ENCODE measurements at regions not wholly inside any gene's neighbourhood (a gene's known extent, or its start where the extent isn't known, plus 50 kb on each side); places are given as distances from the start of the nearest gene placed in this dataset.

DNA sequence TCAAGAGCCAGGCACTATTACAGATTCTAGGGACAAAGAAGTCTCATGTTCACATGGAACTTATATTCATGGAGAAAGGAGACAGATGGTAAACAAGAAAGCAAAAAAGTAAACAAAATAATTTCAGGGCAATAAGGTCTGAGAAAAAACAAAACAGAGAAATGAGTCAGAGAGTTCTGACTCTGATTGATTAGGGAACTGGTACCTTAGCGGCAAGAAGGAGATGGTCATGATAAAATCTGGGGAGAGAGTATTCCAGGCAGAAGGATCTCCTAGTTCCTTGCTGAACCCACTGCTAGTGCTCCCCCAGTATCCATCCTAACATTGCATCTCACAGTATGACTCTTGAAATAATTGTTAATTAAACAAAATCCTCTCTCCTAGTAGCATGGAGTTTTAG is 161.8 kb upstream of the KLF7 start:
- Histone ChIP-seq H3K9me3 (no peaks in the 10 kb centered on the region), H3K36me3 (no peaks in the 10 kb centered on the region), H3K27ac (replicated peaks in 1 of 4) (no peak overlapping the region), H3K4me3 (no peak overlapping the region), H3K4me1 (peaks cover 0 to 9% (median 0%) of the 10 kb centered on the region in 4 donors), H3K27me3 (no peaks in the 10 kb centered on the region)
- TF ChIP-seq POLR2AphosphoS5 (IDR thresholded peaks at IDR 0.05): no peak
- no peak for TF ChIP-seq POLR2A (IDR thresholded peaks at IDR 0.05; ENCODE audit: low read depth)
- TF ChIP-seq EP300 (IDR thresholded peaks at IDR 0.05): no peak
- TF ChIP-seq, protein P1, sequence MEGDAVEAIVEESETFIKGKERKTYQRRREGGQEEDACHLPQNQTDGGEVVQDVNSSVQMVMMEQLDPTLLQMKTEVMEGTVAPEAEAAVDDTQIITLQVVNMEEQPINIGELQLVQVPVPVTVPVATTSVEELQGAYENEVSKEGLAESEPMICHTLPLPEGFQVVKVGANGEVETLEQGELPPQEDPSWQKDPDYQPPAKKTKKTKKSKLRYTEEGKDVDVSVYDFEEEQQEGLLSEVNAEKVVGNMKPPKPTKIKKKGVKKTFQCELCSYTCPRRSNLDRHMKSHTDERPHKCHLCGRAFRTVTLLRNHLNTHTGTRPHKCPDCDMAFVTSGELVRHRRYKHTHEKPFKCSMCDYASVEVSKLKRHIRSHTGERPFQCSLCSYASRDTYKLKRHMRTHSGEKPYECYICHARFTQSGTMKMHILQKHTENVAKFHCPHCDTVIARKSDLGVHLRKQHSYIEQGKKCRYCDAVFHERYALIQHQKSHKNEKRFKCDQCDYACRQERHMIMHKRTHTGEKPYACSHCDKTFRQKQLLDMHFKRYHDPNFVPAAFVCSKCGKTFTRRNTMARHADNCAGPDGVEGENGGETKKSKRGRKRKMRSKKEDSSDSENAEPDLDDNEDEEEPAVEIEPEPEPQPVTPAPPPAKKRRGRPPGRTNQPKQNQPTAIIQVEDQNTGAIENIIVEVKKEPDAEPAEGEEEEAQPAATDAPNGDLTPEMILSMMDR (IDR thresholded peaks at IDR 0.05): no peak
- no peak for DNase-seq (ENCODE audit: extremely low spot score)
- intact Hi-C loops (cut with DNase I): no loop called here
- 93% methylated on average over 1 of the region's 1 CpG for WGBS

DNA sequence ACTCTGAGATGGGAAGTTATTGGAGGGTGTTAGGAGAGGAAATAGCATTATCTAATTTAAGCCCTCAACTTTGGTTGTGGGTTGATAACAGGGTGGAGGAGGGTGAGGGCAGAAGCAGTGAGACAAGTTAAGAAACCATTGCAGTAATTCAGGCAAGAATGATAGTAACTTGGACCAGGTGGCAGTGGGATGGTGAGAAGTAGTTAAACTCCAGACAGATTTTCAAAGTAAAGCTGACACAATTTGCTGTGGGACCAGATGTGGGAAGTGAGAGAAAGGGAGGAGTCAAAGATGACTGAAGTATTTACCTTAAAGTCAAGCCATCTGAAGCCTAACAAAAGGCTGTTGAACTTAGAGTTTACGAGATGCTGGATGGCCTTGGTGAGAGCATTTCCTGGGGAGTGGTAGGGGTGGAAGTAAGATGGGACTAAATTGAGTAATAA is 163.2 kb upstream of the KLF7 start:
- TF ChIP-seq POLR2A (IDR thresholded peaks at IDR 0.05; ENCODE audit: low read depth) (no peak), EP300 (IDR thresholded peaks at IDR 0.05) (no peak), POLR2AphosphoS5 (IDR thresholded peaks at IDR 0.05) (no peak)
- TF ChIP-seq, protein P1 (IDR thresholded peaks at IDR 0.05): no peak
- 77% methylated on average over 1 of the region's 1 CpG for WGBS
- intact Hi-C loops (cut with DNase I): no loop called here

DNA sequence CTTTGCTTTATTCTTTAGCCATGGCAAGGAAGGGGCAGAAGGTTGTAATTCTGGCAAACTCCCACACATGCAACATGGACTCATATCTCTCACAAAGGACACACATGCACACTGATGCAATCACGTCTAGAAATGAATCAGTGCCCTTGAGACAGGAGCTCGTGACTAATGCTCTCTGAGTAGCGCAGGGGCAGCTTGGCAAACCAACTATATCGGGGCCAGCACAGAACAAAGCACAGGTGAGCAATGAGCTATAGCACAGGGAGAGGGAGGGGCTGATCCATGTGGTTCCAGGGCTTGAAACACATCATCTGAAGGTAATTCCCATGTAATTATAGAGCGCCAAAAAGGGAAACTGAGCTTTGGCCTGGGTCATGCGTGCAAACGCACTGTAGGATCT is 165.2 kb upstream of the KLF7 start:
- no peaks in the 10 kb centered on the region for H3K9me3 ChIP-seq
- no peak overlapping the region for H3K4me3 ChIP-seq
- H3K36me3 ChIP-seq: no peaks in the 10 kb centered on the region
- H3K27me3 ChIP-seq: no peaks in the 10 kb centered on the region
- H3K4me1 ChIP-seq: peaks cover 14 to 26% (median 19%) of the 10 kb centered on the region in 4 donors
- DNase-seq (ENCODE audit: extremely low spot score): no peak
- peak; percentile 32 to 34 for TF ChIP-seq POLR2AphosphoS5 (IDR thresholded peaks at IDR 0.05)
- no peak for TF ChIP-seq POLR2A (IDR thresholded peaks at IDR 0.05; ENCODE audit: low read depth)
- TF ChIP-seq, protein P1 (IDR thresholded peaks at IDR 0.05): no peak
- TF ChIP-seq EP300 (IDR thresholded peaks at IDR 0.05): no peak
- no peak overlapping the region for H3K27ac ChIP-seq (replicated peaks in 1 of 4)
- intact Hi-C loops (cut with DNase I): loop anchor here (5.0 to 10.0 kb wide), 3 partner anchors 66 to 144 kb away; no protein-coding TSS in a partner anchor
- WGBS: 71% methylated on average over 7 of the region's 7 CpGs

More for the DNA sequence above, 163.2 kb upstream of the KLF7 start:
- Histone ChIP-seq H3K27me3 (no peaks in the 10 kb centered on the region), H3K9me3 (no peaks in the 10 kb centered on the region), H3K27ac (replicated peaks in 1 of 4) (no peak overlapping the region), H3K4me1 (peaks cover under 1 to 11% (median 2%) of the 10 kb centered on the region in 4 donors), H3K36me3 (no peaks in the 10 kb centered on the region), H3K4me3 (no peak overlapping the region)
- no peak for DNase-seq (ENCODE audit: extremely low spot score)

DNA sequence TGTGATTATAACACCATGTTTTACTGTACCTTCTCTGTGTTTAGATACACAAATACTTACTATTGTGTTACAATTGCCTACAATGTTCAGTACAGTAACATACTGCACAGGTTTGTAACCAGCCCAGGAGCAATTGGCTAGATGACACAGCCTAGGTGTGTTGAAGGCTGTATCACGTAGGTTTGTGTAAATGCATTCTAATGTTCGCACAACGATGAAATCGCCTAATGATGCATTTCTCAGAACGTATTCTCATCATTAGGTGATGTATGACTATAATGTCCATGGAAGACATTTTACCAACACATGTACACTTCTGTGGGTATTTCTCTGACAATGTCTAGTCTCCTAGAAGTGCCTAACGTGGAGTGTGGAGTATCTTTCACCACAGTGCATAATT is 165.9 kb upstream of the KLF7 start:
- TF ChIP-seq, protein P1 (IDR thresholded peaks at IDR 0.05): no peak
- no peak for TF ChIP-seq POLR2AphosphoS5 (IDR thresholded peaks at IDR 0.05)
- no peak for TF ChIP-seq POLR2A (IDR thresholded peaks at IDR 0.05; ENCODE audit: low read depth)
- no peak for TF ChIP-seq EP300 (IDR thresholded peaks at IDR 0.05)
- intact Hi-C loops (cut with DNase I): loop anchor here (5.0 to 10.0 kb wide), 3 partner anchors 67 to 143 kb away; no protein-coding TSS in a partner anchor
- WGBS: 96% methylated on average over 6 of the region's 6 CpGs

More for the DNA sequence above, 165.9 kb upstream of the KLF7 start:
- no peaks in the 10 kb centered on the region for H3K9me3 ChIP-seq
- H3K36me3 ChIP-seq: no peaks in the 10 kb centered on the region
- no peaks in the 10 kb centered on the region for H3K27me3 ChIP-seq
- DNase-seq (ENCODE audit: extremely low spot score): no peak
- H3K27ac ChIP-seq (replicated peaks in 1 of 4): no peak overlapping the region
- H3K4me3 ChIP-seq: no peak overlapping the region
- peaks cover 14 to 27% (median 20%) of the 10 kb centered on the region in 4 donors for H3K4me1 ChIP-seq
